Keratinocyte (primary cell): ENCODE measurements at regions not wholly inside any gene's neighbourhood (a gene's known extent, or its start where the extent isn't known, plus 50 kb on each side); places are given as distances from the start of the nearest gene placed in this dataset.

Experiments
- DNase-seq: peaks from one replicate; pipeline ENCODE4 v3.0.0-alpha.2; 2011; ENCODE audit warnings: low read depth, missing footprints, low spot score
- FAIRE-seq: peaks from 2 replicates; lab custom pipeline; 2011; peaks lifted over from hg19 to GRCh38; lab: Jason Lieb, UNC
- H2AFZ ChIP-seq: 2 replicates; pipeline ENCODE4 v1.6.0; 2012; ENCODE audit warnings: low read length, control low read depth, inconsistent platforms; ENCODE audit not compliant: control insufficient read depth
- H3K27ac ChIP-seq: 2 replicates; pipeline ENCODE4 v1.5.1; 2011; ENCODE audit warnings: low read length; ENCODE audit not compliant: control insufficient read depth, insufficient read depth
- H3K27me3 ChIP-seq: 3 replicates; pipeline ENCODE4 v1.6.0; 2011; ENCODE audit warnings: low read length; ENCODE audit not compliant: control insufficient read depth, insufficient read depth; ENCODE audit errors: extremely low read depth
- H3K36me3 ChIP-seq, 2 experiments: 2 replicates in 1 of 2; 3 replicates in 1 of 2; pipeline ENCODE4 v1.5.1; 2011; ENCODE audit warnings: low read length in 2 of 2, mild to moderate bottlenecking in 1 of 2; ENCODE audit not compliant: control insufficient read depth in 2 of 2, insufficient read depth in 2 of 2; ENCODE audit errors: extremely low read depth in 1 of 2
- H3K4me1 ChIP-seq: 3 replicates; pipeline ENCODE4 v1.5.1; 2011; ENCODE audit warnings: low read length; ENCODE audit not compliant: control insufficient read depth, insufficient read depth; ENCODE audit errors: extremely low read depth
- H3K4me2 ChIP-seq: 3 replicates; pipeline ENCODE4 v1.6.0; 2011; ENCODE audit warnings: low read depth, low read length; ENCODE audit not compliant: control insufficient read depth, insufficient read depth; ENCODE audit errors: extremely low read depth
- H3K4me3 ChIP-seq, 3 experiments: fragments of 200-600 bp in 1 of 3; sonication (generic) in 1 of 3; 2 replicates in 2 of 3; 3 replicates in 1 of 3; pipeline ENCODE4 v1.5.1; 2011 to 2016; ENCODE audit warnings: low read length in 3 of 3, mild to moderate bottlenecking in 3 of 3, control low read depth in 2 of 3, inconsistent platforms in 1 of 3, low read depth in 1 of 3, mixed read lengths in 1 of 3, mixed run types in 1 of 3, moderate library complexity in 1 of 3; ENCODE audit not compliant: control insufficient read depth in 2 of 3, insufficient read depth in 2 of 3; ENCODE audit errors: extremely low read depth in 1 of 3
- H3K79me2 ChIP-seq: 2 replicates; pipeline ENCODE4 v1.6.0; 2012; ENCODE audit warnings: low read length; ENCODE audit not compliant: control insufficient read depth, insufficient read depth
- H3K9ac ChIP-seq: 3 replicates; pipeline ENCODE4 v1.6.0; 2011; ENCODE audit warnings: low read length; ENCODE audit not compliant: control insufficient read depth, insufficient read depth; ENCODE audit errors: extremely low read depth
- H3K9me1 ChIP-seq: 3 replicates; pipeline ENCODE4 v1.6.0; 2011; ENCODE audit warnings: low read length; ENCODE audit not compliant: control insufficient read depth, insufficient read depth; ENCODE audit errors: extremely low read depth
- H3K9me3 ChIP-seq: 2 replicates; pipeline ENCODE4 v1.5.1; 2012; ENCODE audit warnings: low read depth, low read length; ENCODE audit not compliant: control insufficient read depth
- H4K20me1 ChIP-seq: 3 replicates; pipeline ENCODE4 v1.6.0; 2011; ENCODE audit warnings: low read length; ENCODE audit not compliant: control insufficient read depth, insufficient read depth; ENCODE audit errors: extremely low read depth
- EZH2 ChIP-seq: IDR thresholded peaks from one replicate; pipeline ENCODE4 v1.6.1; 2012; ENCODE audit warnings: inconsistent platforms, mild to moderate bottlenecking, low read length, moderate library complexity
- dilution Hi-C: fragments of 300-500 bp; cut with MboI; formaldehyde crosslinking; loops from one replicate; pipeline ENCODE4 v1.7.0; 2020; ENCODE audit warnings: low sequenced_read_pairs; ENCODE audit not compliant: extremely low pct_ligation_motif_present
- TF ChIP-seq, protein P1 (sequence below), 3 experiments: IDR thresholded peaks in 1 of 3; conservative IDR thresholded peaks in 1 of 3; optimal IDR thresholded peaks in 1 of 3; 2 replicates in 2 of 3; 3 replicates in 1 of 3; pipeline versions ENCODE3 to v1.5.1; 2011; ENCODE audit warnings: low read length in 3 of 3, mild to moderate bottlenecking in 3 of 3, moderate library complexity in 2 of 3, control low read depth in 1 of 3, inconsistent platforms in 1 of 3; ENCODE audit not compliant: insufficient read depth in 2 of 3; ENCODE audit errors: extremely low read depth in 1 of 3

- TF ChIP-seq, protein P1, sequence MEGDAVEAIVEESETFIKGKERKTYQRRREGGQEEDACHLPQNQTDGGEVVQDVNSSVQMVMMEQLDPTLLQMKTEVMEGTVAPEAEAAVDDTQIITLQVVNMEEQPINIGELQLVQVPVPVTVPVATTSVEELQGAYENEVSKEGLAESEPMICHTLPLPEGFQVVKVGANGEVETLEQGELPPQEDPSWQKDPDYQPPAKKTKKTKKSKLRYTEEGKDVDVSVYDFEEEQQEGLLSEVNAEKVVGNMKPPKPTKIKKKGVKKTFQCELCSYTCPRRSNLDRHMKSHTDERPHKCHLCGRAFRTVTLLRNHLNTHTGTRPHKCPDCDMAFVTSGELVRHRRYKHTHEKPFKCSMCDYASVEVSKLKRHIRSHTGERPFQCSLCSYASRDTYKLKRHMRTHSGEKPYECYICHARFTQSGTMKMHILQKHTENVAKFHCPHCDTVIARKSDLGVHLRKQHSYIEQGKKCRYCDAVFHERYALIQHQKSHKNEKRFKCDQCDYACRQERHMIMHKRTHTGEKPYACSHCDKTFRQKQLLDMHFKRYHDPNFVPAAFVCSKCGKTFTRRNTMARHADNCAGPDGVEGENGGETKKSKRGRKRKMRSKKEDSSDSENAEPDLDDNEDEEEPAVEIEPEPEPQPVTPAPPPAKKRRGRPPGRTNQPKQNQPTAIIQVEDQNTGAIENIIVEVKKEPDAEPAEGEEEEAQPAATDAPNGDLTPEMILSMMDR (optimal IDR thresholded peaks at IDR 0.05 in 1 of 3, IDR thresholded peaks at IDR 0.05 in 1 of 3, conservative IDR thresholded peaks at IDR 0.05 in 1 of 3; ENCODE audit: extremely low read depth in 1 of 3, insufficient read depth in 2 of 3, low read length in 3 of 3) = no peak
- no peak for TF ChIP-seq EZH2
- no peak for FAIRE-seq
- no peak overlapping the region for H3K27ac ChIP-seq
- H3K79me2 ChIP-seq = no peaks in the 10 kb centered on the region
- H3K4me3 ChIP-seq = no peak overlapping the region
- no peaks in the 10 kb centered on the region for H3K36me3 ChIP-seq
- no peak for DNase-seq
- no peak overlapping the region for H3K9ac ChIP-seq
- no peaks in the 10 kb centered on the region for H4K20me1 ChIP-seq
- no peaks in the 10 kb centered on the region for H3K4me1 ChIP-seq
- no peaks in the 10 kb centered on the region for H3K9me1 ChIP-seq
- no peak overlapping the region for H2AFZ ChIP-seq
- dilution Hi-C loops = no loop called here
- H3K9me3 ChIP-seq = no peaks in the 10 kb centered on the region
- no peaks in the 10 kb centered on the region for H3K27me3 ChIP-seq
- no peak overlapping the region for H3K4me2 ChIP-seq
Observed at GRCh38 chr6:135631821-135632220, 134.3 kb upstream of the AHI1 start.

DNA sequence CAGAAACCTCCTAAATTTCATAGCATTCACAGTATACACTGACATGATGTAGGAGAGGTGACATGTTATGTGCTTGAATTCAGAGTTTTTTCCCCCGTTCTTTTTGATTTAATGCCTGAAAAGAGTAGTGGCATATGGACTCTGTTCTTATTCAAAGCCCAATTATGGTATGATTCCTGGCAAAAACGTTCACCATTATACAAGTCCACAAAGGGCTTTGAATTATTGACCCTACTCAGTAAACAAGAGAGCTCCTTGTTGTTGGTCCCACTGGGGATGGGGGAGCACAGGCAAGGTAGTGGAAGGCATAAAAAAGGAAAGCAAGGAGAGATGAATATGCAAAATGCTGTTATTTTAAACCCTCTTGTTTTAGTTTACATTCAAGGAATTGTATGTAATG is 136.0 kb upstream of the AHI1 start:
- no peak overlapping the region for H3K27ac ChIP-seq
- no peak overlapping the region for H3K9ac ChIP-seq
- no peaks in the 10 kb centered on the region for H3K36me3 ChIP-seq
- FAIRE-seq (no peak), DNase-seq (no peak)
- H4K20me1 ChIP-seq = no peaks in the 10 kb centered on the region
- no peaks in the 10 kb centered on the region for H3K9me1 ChIP-seq
- no peak overlapping the region for H3K4me3 ChIP-seq
- TF ChIP-seq EZH2 = no peak
- TF ChIP-seq, protein P1 (optimal IDR thresholded peaks at IDR 0.05 in 1 of 3, IDR thresholded peaks at IDR 0.05 in 1 of 3, conservative IDR thresholded peaks at IDR 0.05 in 1 of 3; ENCODE audit: extremely low read depth in 1 of 3, insufficient read depth in 2 of 3, low read length in 3 of 3) = no peak
- H3K9me3 ChIP-seq = no peaks in the 10 kb centered on the region
- H2AFZ ChIP-seq = no peak overlapping the region
- no peaks in the 10 kb centered on the region for H3K4me1 ChIP-seq
- H3K4me2 ChIP-seq = no peak overlapping the region
- dilution Hi-C loops = no loop called here
- H3K27me3 ChIP-seq = no peaks in the 10 kb centered on the region
- no peaks in the 10 kb centered on the region for H3K79me2 ChIP-seq
